Fibroblast of skin of left quadriceps (primary cell): ENCODE measurements at regions not wholly inside any gene's neighbourhood (a gene's known extent, or its start where the extent isn't known, plus 50 kb on each side); places are given as distances from the start of the nearest gene placed in this dataset.
A peak's percentile ranks its signal among the peaks of the same experiment; 100 is the strongest.
"Not testable (repeated sequence)": the region's sequence is repeated elsewhere in the genome, so short reads cannot be mapped to it uniquely, and the experiment has no call there.

Source experiments
- DNase-seq, 2 experiments: peaks; one replicate each; pipeline ENCODE4 v3.0.0-alpha.2; 2013; ENCODE audit warnings: low read depth in 2 of 2

DNA sequence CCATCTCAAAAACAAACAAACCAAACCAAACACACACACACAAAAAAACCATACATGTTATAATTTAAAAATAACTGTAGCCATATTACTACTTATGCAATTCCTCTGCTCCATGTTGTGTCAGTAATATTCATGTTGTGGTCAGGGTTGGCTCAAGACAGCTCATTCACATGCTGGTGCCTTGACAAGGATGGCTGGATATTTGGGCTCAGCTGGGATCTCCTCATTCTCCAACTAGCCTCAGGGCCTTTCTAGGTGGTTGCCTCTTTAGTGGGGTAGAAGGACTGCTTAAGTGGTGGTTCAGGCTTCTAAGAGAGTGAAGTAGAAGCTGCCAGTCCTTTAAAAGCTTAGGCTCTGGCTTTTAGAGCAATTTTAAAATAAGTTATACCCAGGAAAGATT lies 189.3 kb downstream of the ADRA2A start:
- no peak for DNase-seq

- DNase-seq: no peak
Measured at GRCh38 chr10:111267673-111268072, 190.8 kb downstream of the ADRA2A start.

- DNase-seq: no peak
Measured at GRCh38 chr10:111273235-111273634, 196.4 kb downstream of the ADRA2A start.

DNA sequence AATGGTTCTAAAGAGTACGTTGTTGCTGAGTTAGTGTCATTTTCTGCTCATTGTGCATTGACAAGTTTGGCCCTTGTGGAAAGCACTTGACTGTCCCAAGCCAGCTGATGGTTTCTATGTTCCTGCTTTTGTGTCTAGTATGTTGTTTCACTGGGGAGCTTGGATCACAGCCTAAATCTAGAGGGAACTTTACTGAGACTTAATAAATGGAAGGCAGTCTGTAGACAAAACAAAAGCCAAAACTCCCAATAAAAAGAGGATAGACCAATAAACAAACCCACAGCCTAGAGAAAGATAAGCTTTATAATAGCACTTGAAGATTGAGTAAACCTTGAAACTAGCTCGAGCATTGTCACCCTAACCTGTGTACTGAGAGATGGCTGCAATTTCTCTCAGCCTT lies 196.8 kb downstream of the ADRA2A start:
- DNase-seq: no peak

DNA sequence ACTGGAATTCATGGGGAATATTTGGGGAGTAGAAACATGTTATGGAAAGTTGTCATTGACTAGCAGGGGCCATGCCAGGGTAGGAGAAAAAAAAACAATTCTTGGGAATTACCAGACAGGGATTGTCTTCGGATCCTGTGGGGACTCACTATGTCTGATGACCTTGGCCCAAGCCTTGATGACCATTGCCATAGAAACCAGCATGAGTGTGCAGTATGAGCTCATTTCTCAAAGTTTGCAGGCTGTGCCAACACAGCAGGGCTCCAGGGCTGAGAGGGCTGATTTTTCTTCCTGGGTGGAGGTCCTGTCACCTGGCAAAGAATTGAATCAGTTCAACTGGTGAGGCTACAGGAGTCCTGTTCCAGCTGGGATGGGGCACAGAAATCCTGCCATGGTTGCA lies 198.3 kb downstream of the ADRA2A start:
- DNase-seq: no peak

DNA sequence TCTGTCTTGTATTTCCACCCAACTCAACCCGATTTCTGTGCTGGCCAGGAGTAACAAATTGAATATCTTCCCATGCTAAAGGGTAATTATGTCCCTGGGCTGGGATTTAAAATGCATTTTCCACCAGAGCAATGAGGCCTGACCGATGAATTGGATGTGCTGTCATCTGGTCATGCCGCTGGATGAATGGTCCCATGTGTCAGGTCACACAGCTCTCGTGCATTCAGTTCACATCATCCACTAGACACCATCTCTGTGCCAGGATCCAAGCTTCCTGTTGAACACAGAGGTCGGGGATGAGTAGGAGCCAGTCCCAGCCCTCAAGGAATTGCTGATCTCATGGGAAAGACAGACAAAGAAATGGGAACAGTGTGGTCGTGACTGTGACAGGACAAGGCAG lies 200.8 kb downstream of the ADRA2A start:
- DNase-seq: no peak

GRCh38 chr10:111278266-111278665 lies 201.4 kb downstream of the ADRA2A start:
- DNase-seq: no peak

DNA sequence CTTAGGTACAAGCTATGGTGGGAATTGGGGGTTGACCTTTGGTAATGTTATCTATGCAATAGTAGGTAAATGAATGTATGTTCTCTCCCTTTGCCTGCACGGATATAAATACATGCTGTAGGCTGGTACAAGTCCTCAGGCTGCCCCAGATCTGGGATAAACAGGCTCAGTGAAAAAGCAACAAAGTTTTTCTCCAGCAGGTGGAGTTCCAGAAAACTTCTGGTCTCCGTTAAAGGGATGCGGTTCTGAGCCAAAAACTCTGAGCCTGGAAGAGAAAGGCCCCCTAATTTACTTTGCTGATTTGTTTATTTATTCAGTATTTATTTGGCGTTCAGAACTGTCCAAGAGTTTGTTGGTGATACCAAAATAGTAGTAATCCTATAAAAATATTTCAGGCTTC lies 204.7 kb downstream of the ADRA2A start:
- DNase-seq: no peak

- no peak for DNase-seq
Measured at GRCh38 chr10:111289461-111289860, 212.6 kb downstream of the ADRA2A start.

GRCh38 chr10:111290649-111291048 lies 213.8 kb downstream of the ADRA2A start:
- no peak for DNase-seq

GRCh38 chr10:111295788-111296187 lies 219.0 kb downstream of the ADRA2A start:
- no peak for DNase-seq

DNA sequence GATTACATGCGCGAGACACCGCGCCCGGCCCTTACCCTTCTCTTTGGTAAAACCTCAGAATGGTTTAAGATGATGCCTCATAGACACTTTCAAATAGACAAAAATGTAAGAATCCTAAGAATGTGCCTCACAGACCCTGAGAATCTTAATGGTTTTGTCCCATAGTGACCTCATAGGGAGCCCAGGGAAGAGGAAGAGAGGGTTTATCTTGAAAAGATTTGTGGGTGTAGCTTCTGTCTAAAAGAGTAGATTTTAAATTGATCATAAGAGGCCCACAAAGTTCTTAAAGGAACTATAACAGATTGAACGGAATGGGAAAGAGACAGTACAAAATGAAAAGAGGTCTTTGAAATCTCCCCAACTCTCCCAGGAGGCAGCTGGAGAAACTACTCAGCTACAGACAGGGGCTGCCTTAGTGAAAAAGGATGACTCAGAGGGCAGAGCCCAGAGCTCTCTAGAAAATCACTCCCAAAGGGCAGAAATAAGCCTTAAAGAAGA lies 220.6 kb downstream of the ADRA2A start:
- peak; percentile 8 to 10 for DNase-seq

DNA sequence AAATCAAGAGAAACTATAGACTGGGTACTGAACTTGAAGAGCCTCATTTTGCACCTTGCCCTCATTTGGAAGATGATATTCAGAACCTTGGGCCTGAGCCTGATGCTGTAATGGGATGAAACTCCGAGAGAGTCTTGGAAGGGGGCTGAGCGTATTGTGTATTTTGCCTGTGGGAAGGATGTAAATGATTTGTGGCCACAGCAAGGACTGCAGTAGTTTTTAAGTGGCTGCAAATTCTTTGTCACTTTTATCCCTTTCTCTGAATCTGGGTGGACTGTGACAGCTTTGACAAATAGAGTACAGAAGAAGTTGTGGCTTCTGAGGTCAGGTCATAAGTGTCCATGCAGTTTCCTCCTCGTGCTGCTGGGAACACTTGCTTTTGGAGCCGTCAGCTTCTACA lies 221.2 kb downstream of the ADRA2A start:
- no peak for DNase-seq

GRCh38 chr10:111299037-111299436 lies 222.2 kb downstream of the ADRA2A start:
- no peak for DNase-seq

GRCh38 chr10:111303887-111304286 lies 227.1 kb downstream of the ADRA2A start:
- DNase-seq: no peak

DNA sequence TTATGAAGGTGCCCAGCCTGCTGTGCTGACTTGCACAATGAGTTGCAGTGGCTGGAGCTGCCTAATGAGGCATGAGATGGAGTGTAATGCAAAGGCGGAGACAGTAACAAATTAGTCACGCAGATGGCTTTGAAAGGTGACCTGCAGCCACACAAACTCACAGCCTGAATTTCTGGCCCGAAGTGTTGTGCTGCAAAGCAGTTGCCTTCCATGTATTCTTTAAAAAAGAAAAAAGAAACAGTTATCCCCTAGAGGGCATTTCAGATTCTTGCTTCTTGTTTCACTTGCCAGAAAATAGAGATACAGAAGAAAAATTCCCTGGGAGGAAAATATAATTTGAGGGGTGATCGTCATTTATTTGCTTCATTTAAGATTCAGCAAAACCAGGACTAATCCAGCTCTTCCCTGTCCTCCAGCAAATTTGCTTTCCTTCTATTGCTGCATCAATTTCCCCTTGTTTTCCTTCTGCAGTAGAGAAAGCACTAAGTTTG lies 239.9 kb downstream of the ADRA2A start:
- no peak for DNase-seq

DNA sequence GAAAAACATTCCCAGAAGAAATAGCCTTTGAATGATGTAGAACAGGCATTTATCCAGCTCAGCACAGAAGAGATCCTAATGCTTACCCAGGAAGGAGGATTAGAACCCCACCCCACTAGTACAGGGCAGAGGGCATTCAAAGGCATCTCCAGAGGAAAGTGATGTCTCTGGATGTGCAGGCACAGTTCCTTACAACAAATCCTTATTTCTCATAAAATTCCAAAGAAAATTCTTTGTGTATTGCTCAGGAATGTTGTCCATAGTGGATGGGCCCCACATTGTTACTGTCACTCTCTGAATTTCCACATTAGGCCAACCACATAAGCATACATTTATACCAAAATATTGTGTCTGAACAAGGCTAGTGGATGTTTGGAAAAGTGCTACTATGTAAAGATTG lies 243.0 kb downstream of the ADRA2A start:
- no peak for DNase-seq

- DNase-seq: no peak
Measured at GRCh38 chr10:111323389-111323966, 246.6 kb downstream of the ADRA2A start.

DNA sequence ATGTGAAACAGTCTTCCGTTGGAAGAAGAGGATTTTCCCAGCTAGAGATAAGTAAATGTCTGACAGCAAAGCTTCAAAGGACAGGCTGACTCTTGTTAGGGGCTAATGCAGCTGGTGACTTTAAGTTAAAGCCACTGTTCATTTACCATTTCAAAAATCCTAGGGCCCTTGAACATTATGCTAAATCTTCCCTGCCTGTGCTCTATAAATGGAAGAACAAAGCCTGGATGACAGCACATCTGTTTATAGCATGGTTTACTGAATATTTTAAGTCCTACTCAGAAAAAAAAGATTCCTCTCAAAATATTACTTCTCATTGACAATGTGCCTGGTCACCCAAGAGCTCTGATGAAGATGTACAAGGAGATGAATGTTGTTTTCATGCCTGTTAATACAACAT lies 255.3 kb downstream of the ADRA2A start:
- DNase-seq: not testable (repeated sequence)

- no peak for DNase-seq
Measured at GRCh38 chr10:111335826-111336225, 259.0 kb downstream of the ADRA2A start.

DNA sequence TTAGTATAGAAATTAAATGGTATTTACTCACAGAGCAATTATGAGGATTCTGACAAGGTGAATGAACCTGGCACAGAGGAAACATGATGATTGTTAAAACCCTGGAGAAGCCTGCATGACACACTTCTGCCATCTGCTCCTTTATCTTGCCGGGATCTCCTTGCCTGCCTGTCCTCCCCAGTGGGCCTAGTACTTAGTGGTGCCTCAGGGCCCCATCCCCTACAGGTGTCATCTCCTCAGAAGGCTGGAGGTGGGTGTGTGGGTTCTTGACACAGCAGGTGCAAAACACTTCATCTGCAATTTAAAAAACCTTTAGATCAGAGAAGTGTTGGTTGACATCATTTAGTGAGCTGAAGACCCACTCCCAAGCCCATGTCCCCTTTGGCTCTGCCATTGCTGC lies 261.2 kb downstream of the ADRA2A start:
- no peak for DNase-seq

GRCh38 chr10:111338805-111339204 lies 262.0 kb downstream of the ADRA2A start:
- DNase-seq: no peak

DNA sequence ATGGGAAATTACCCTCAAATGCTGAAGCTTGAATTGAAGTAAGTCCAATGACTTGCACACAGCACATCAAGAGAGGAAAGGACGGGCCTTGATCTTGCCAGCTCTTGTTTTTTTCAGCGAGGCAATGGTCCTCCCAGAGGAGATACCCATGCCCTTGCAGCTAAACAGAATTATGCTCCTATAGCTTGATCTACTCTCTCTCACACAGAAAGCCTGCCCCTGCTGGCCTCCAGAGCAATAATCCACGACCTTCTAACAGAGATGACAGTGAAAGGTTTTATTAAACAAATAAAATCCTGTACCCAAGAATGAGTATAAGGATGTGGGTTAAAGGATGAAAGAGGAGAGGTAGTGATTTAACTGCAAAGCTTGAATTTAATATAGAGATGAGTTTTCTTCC lies 268.0 kb downstream of the ADRA2A start:
- DNase-seq: no peak

- no peak for DNase-seq
Measured at GRCh38 chr10:111347386-111348013, 270.7 kb downstream of the ADRA2A start.
